GM10248 (cell line): ENCODE measurements at regions not wholly inside any gene's neighbourhood (a gene's known extent, or its start where the extent isn't known, plus 50 kb on each side); places are given as distances from the start of the nearest gene placed in this dataset.

ENCODE experiments used
- CTCF ChIA-PET: fragments of 300-600 bp; sonication (Branson Sonifier 250); formaldehyde crosslinking; extraction: SDS; loops from one replicate; lab custom pipeline; 2021; ENCODE audit warnings: antibody characterized with exemption; lab: Yijun Ruan, JAX
- POLR2A ChIA-PET: fragments of 350-650 bp; sonication (Branson Sonifier 250); formaldehyde crosslinking; extraction: SDS; loops from one replicate; lab custom pipeline; 2020; ENCODE audit warnings: antibody characterized with exemption; lab: Yijun Ruan, JAX
- DNase-seq: peaks from one replicate; pipeline ENCODE4 v3.0.0; 2012; ENCODE audit errors: extremely low spot score
- TF ChIP-seq, protein P1 (sequence below): IDR thresholded peaks from 2 replicates; pipeline ENCODE4 v1.5.1; 2012; ENCODE audit warnings: mild to moderate bottlenecking, low read depth; ENCODE audit errors: extremely low read depth, missing control alignments, control extremely low read depth

DNA sequence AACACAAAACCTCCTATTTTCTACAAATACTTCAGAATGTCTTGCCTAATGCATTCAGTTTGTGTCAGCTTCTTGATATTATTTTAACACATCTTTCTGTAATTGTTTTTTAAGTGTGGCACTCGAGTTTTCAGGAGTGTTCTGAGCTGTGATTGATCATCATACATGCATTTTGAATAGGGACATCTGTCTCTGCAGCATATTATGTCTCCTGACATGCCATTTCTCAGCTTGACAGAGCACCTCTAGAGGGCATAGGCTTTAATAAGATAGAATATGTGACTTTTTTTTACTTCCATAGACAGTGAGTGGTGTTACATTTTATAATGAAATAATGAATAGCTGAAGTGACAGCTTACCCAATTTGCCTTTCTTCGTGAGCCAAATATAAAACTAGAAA lies 219.2 kb upstream of the HDAC9 start:
- no peak for DNase-seq
- TF ChIP-seq, protein P1, sequence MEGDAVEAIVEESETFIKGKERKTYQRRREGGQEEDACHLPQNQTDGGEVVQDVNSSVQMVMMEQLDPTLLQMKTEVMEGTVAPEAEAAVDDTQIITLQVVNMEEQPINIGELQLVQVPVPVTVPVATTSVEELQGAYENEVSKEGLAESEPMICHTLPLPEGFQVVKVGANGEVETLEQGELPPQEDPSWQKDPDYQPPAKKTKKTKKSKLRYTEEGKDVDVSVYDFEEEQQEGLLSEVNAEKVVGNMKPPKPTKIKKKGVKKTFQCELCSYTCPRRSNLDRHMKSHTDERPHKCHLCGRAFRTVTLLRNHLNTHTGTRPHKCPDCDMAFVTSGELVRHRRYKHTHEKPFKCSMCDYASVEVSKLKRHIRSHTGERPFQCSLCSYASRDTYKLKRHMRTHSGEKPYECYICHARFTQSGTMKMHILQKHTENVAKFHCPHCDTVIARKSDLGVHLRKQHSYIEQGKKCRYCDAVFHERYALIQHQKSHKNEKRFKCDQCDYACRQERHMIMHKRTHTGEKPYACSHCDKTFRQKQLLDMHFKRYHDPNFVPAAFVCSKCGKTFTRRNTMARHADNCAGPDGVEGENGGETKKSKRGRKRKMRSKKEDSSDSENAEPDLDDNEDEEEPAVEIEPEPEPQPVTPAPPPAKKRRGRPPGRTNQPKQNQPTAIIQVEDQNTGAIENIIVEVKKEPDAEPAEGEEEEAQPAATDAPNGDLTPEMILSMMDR = no peak
- POLR2A ChIA-PET = no interaction called here
- CTCF ChIA-PET = no interaction called here

DNA sequence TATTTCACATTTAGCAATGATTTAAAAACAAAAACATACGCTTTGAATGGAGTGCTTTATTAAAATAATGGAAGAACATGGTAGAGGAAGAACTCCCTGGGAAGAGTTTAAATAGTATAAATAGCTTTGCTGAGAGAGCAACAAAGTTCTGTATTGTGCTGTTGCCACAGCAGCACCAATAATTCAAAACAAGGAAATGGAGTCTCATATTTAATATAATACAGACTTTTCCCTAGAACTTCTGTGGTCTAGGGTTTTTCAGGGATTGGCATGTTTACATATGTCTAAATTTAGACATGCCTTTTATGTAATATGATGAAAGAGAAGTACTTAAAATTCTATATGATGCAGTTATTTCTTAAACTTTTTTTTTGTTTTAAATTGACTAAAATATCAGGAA lies 217.2 kb upstream of the HDAC9 start:
- ChIA-PET POLR2A (no interaction called here), CTCF (interaction anchor here (1.8 kb wide), 1 partner anchor 10 kb away, joined by 7 read pairs; no protein-coding TSS in a partner anchor)
- TF ChIP-seq, protein P1 = no peak
- DNase-seq = no peak

DNA sequence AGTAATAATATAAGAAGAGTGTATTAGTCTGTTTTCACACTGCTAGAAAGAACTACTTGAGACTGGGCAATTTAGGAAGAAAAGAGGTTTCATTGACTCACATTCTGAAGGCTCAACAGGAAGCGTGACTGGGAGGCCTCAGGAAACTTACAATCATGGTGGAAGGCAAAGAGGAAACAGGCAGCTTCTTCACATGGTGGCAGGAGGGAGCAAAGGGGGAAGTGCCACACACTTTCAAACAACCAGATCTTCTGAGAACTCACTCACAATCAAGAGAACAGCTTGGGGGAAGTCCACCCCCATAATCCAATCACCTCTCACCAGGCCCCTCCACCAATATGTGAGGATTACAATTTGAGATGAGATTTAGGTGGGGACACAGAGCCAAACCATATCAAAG lies 212.5 kb upstream of the HDAC9 start:
- TF ChIP-seq, protein P1 = no peak
- CTCF ChIA-PET = no interaction called here

DNA sequence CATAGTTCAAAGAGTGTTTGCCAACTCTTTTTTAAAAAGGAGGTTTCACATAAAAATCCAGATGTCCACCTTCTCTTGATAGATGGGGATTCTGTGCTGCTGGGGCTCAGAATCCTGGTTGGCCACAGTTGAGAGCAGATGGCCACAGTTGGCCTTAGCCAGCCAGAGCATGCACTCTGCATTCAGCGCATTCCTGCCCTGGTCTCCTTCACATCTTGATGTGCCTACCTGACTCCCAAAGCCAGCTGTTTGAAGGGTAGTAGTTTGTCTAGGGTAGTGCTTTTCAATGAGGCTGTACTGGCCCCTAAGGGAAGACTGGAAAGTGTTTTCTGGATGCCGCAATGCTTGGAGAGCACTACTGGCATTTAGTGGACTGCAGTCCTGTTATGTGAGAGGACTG lies 208.1 kb upstream of the HDAC9 start:
- ChIA-PET POLR2A (no interaction called here), CTCF (interaction anchor here (0.8 kb wide), 1 partner anchor 28 kb away, joined by 3 read pairs; no protein-coding TSS in a partner anchor)
- TF ChIP-seq, protein P1 = no peak
- DNase-seq = no peak

More for the DNA sequence above, 212.5 kb upstream of the HDAC9 start:
- POLR2A ChIA-PET = no interaction called here
- no peak for DNase-seq

DNA sequence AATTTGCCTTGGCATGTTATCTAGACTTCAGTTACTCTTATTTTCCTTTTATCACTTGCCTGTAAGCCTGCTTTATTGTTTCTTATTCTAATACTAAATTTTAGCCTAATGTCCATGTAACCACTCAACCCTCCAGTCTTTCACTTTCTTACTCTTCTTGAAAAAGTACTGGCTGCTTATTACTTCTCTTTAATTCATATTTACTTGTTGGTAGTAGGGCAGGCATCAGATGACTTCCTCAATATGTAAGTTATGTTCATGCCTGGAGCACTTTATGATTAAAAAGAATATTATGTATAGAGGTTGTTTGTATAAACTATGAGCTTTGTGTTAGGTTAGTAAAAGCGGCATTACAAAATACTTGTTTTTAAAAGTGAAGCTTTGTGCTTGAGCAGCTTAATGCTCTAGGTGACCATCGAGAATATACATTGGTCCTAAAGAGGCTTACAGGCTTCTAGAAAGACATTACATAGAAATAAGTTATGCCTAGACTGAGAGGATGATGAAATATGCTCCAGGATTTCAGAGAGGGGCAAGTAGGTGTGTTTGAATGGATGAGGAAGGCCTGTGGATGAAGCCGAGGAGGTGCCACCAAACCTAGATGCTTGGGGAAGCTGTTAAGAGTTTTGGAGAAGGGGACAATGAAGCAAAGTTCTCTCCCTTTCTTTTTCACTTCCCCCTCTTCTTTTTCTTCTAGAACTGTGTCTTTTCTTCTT lies 207.1 kb upstream of the HDAC9 start:
- ChIA-PET POLR2A (no interaction called here), CTCF (interaction anchor here (0.8 to 1.6 kb wide), 2 partner anchors 27 to 582 kb away, joined by 3 read pairs; no protein-coding TSS in a partner anchor)
- TF ChIP-seq, protein P1 = no peak
- no peak for DNase-seq

DNA sequence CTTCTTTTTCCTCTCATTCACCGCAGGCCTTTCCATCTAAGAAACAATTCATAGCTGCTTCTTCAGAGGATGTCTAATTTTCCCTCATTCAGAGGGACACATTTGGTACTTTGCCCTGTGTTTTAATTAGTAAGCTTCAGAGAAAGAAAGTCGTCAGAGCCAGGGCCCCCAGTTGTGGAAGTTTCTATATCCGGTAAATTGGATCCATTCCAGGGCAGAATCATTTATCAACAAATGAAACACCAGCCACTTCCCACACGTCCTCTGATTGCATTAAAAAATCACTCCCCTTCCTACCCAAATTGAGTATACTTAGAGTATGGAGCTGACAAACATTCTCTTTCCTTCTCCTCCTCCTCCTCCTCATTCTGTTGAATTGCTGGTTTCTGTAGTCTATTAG lies 205.8 kb upstream of the HDAC9 start:
- no peak for DNase-seq
- TF ChIP-seq, protein P1 = no peak
- POLR2A ChIA-PET = no interaction called here
- CTCF ChIA-PET = interaction anchor here (0.9 to 1.9 kb wide), 4 partner anchors 9 to 583 kb away, joined by 3 to 6 read pairs (median 3); no protein-coding TSS in a partner anchor
